ENCODE measurements at regions not wholly inside any gene's neighbourhood (a gene's known extent, or its start where the extent isn't known, plus 50 kb on each side); places are given as distances from the start of the nearest gene placed in this dataset.

- DNase-seq = no peak
Measured at GRCh38 chr9:79116041-79116440, 455.7 kb upstream of the TLE4 start.

- DNase-seq = no peak
Measured at GRCh38 chr9:79116709-79117108, 455.1 kb upstream of the TLE4 start.

GRCh38 chr9:79120533-79120932, 451.2 kb upstream of the TLE4 start:
- no peak for DNase-seq

- no peak for DNase-seq
Measured at GRCh38 chr9:79120941-79121340, 450.8 kb upstream of the TLE4 start.

GRCh38 chr9:79123415-79123814, 448.4 kb upstream of the TLE4 start:
- no peak for DNase-seq

GRCh38 chr9:79127661-79128060, 444.1 kb upstream of the TLE4 start:
- DNase-seq = no peak

GRCh38 chr9:79129865-79130480, 441.8 kb upstream of the TLE4 start:
- peak; percentile 5 for DNase-seq

GRCh38 chr9:79131246-79131774, 440.5 kb upstream of the TLE4 start:
- DNase-seq = no peak

- no peak for DNase-seq
Measured at GRCh38 chr9:79131824-79132377, 439.9 kb upstream of the TLE4 start.

GRCh38 chr9:79134654-79135053, 437.1 kb upstream of the TLE4 start:
- no peak for DNase-seq

GRCh38 chr9:79135681-79136415, 435.9 kb upstream of the TLE4 start:
- DNase-seq = no peak

- no peak for DNase-seq
Measured at GRCh38 chr9:79140751-79141150, 431.0 kb upstream of the TLE4 start.

GRCh38 chr9:79143211-79143610, 428.6 kb upstream of the TLE4 start:
- DNase-seq = no peak

- DNase-seq = no peak
Measured at GRCh38 chr9:79145442-79145841, 426.3 kb upstream of the TLE4 start.

- no peak for DNase-seq
Measured at GRCh38 chr9:79149585-79149984, 422.2 kb upstream of the TLE4 start.

GRCh38 chr9:79151791-79152190, 420.0 kb upstream of the TLE4 start:
- DNase-seq = no peak

- DNase-seq = no peak
Measured at GRCh38 chr9:79152306-79152705, 419.5 kb upstream of the TLE4 start.

- DNase-seq = no peak
Measured at GRCh38 chr9:79154806-79155205, 417.0 kb upstream of the TLE4 start.

- DNase-seq = no peak
Measured at GRCh38 chr9:79155308-79155707, 416.5 kb upstream of the TLE4 start.

- DNase-seq = no peak
Measured at GRCh38 chr9:79163544-79163943, 408.2 kb upstream of the TLE4 start.

GRCh38 chr9:79164406-79164805, 407.4 kb upstream of the TLE4 start:
- DNase-seq = no peak

GRCh38 chr9:79165020-79165780, 406.6 kb upstream of the TLE4 start:
- DNase-seq = no peak

- no peak for DNase-seq
Measured at GRCh38 chr9:79166005-79166404, 405.8 kb upstream of the TLE4 start.

All from CD4-positive, alpha-beta T cell treated with Interleukin-17A for 4 hours (primary cell).